IMR-90 (cell line): ENCODE measurements at regions not wholly inside any gene's neighbourhood (a gene's known extent, or its start where the extent isn't known, plus 50 kb on each side); places are given as distances from the start of the nearest gene placed in this dataset.

Source experiments
- ATAC-seq: fragments of 200-7000 bp; cut with Tn5 transposase; 2 replicates; pipeline ENCODE4 v1.9.1; 2020; ENCODE audit warnings: low read depth, mild to moderate bottlenecking, moderate library complexity
- BruUV-seq: library from RNA; stranded (reverse); fragments of 400-500 nt; replicated peaks from 2 replicates; lab custom pipeline; 2021; lab: Mats Ljungman, UMichigan
- CTCF ChIA-PET: fragments of 300-600 bp; formaldehyde crosslinking; extraction: SDS; loops from one replicate; lab custom pipeline; 2021; ENCODE audit warnings: antibody characterized with exemption; lab: Yijun Ruan, JAX
- POLR2A ChIA-PET: fragments of 300-600 bp; sonication (Branson Sonifier 250); formaldehyde crosslinking; loops from one replicate; lab custom pipeline; 2022; ENCODE audit warnings: antibody characterized with exemption; ENCODE audit not compliant: unreplicated experiment; lab: Charles Lee
- DNase-seq: peaks from one replicate; pipeline ENCODE4 v3.0.0; 2013
- H2AFZ ChIP-seq: replicated peaks from 2 replicates; pipeline ENCODE3; 2013; ENCODE audit warnings: low read length, mild to moderate bottlenecking; ENCODE audit not compliant: poor library complexity
- H2AK5ac ChIP-seq: 2 replicates; pipeline ENCODE4 v1.6.1; 2013; ENCODE audit warnings: low read depth, low read length, inconsistent platforms
- H2AK9ac ChIP-seq: replicated peaks from 2 replicates; pipeline ENCODE3; 2013; ENCODE audit warnings: mild to moderate bottlenecking, low read depth, low read length, moderate library complexity; ENCODE audit not compliant: poor library complexity
- H2BK120ac ChIP-seq: 2 replicates; pipeline ENCODE4 v1.6.1; 2013; ENCODE audit warnings: low read depth, low read length, inconsistent platforms
- H2BK15ac ChIP-seq: 3 replicates; pipeline ENCODE4 v1.6.1; 2013; ENCODE audit warnings: low read depth, low read length, inconsistent platforms
- H2BK20ac ChIP-seq: 2 replicates; pipeline ENCODE4 v1.6.1; 2013; ENCODE audit warnings: low read depth, mild to moderate bottlenecking, inconsistent platforms, low read length, moderate library complexity
- H2BK5ac ChIP-seq: 2 replicates; pipeline ENCODE4 v1.6.1; 2013; ENCODE audit warnings: mild to moderate bottlenecking, low read depth, low read length, inconsistent platforms; ENCODE audit not compliant: poor library complexity, severe bottlenecking
- H3K14ac ChIP-seq: replicated peaks from 2 replicates; pipeline ENCODE4 v1.6.1; 2013; ENCODE audit warnings: low read depth, low read length, inconsistent platforms
- H3K18ac ChIP-seq: 2 replicates; pipeline ENCODE4 v1.6.1; 2013; ENCODE audit warnings: low read depth, low read length, control low read depth
- H3K23ac ChIP-seq: 2 replicates; pipeline ENCODE4 v1.6.1; 2013; ENCODE audit warnings: low read depth, low read length, inconsistent platforms
- H3K27ac ChIP-seq: 2 replicates; pipeline ENCODE4 v1.5.1; 2013; ENCODE audit warnings: mild to moderate bottlenecking, control low read depth, low read length; ENCODE audit not compliant: insufficient read depth
- H3K27me3 ChIP-seq: 2 replicates; pipeline ENCODE4 v1.6.1; 2013; ENCODE audit warnings: low read length; ENCODE audit not compliant: control insufficient read depth, insufficient read depth
- H3K36me3 ChIP-seq: 2 replicates; pipeline ENCODE4 v1.6.1; 2013; ENCODE audit warnings: low read length, mixed read lengths; ENCODE audit not compliant: control insufficient read depth, insufficient read depth
- H3K4ac ChIP-seq: 2 replicates; pipeline ENCODE4 v1.6.1; 2013; ENCODE audit warnings: low read depth, low read length, inconsistent platforms
- H3K4me1 ChIP-seq: 2 replicates; pipeline ENCODE4 v1.6.1; 2013; ENCODE audit warnings: low read length, mixed read lengths; ENCODE audit not compliant: control insufficient read depth, insufficient read depth
- H3K4me2 ChIP-seq: 2 replicates; pipeline ENCODE4 v1.6.1; 2013; ENCODE audit warnings: low read depth, mild to moderate bottlenecking, control low read depth, low read length, moderate library complexity
- H3K4me3 ChIP-seq: 2 replicates; pipeline ENCODE4 v1.5.1; 2013; ENCODE audit warnings: low read depth, mild to moderate bottlenecking, control low read depth, low read length, moderate library complexity; ENCODE audit not compliant: insufficient read depth
- H3K56ac ChIP-seq: 2 replicates; pipeline ENCODE4 v1.6.1; 2013; ENCODE audit warnings: low read length, inconsistent platforms; ENCODE audit not compliant: insufficient read depth; ENCODE audit errors: extremely low read depth
- H3K79me1 ChIP-seq, 2 experiments: 2 replicates each; pipeline ENCODE4 v1.6.1; 2013; ENCODE audit warnings: low read length in 2 of 2, inconsistent platforms in 1 of 2, low read depth in 1 of 2
- H3K9ac ChIP-seq: 2 replicates; pipeline ENCODE4 v1.6.1; 2013; ENCODE audit warnings: low read depth, low read length, control low read depth
- H3K9me1 ChIP-seq: 2 replicates; pipeline ENCODE4 v1.6.1; 2013; ENCODE audit warnings: low read length, inconsistent platforms; ENCODE audit not compliant: insufficient read depth
- H3K9me3 ChIP-seq: 2 replicates; pipeline ENCODE4 v1.6.1; 2013; ENCODE audit warnings: low read length; ENCODE audit not compliant: control insufficient read depth, insufficient read depth
- H4K20me1 ChIP-seq: 2 replicates; pipeline ENCODE4 v1.6.1; 2013; ENCODE audit warnings: low read length, inconsistent platforms; ENCODE audit not compliant: insufficient read depth
- H4K5ac ChIP-seq: 2 replicates; pipeline ENCODE4 v1.6.1; 2013; ENCODE audit warnings: mild to moderate bottlenecking, low read depth, low read length, control low read depth
- H4K8ac ChIP-seq, 2 experiments: 2 replicates each; pipeline ENCODE4 v1.6.1; 2013; ENCODE audit warnings: low read depth in 2 of 2, low read length in 2 of 2, control low read depth in 1 of 2, inconsistent platforms in 1 of 2
- H4K91ac ChIP-seq: 2 replicates; pipeline ENCODE4 v1.6.1; 2013; ENCODE audit warnings: low read depth, low read length, inconsistent platforms; ENCODE audit not compliant: insufficient read depth
- BHLHE40 ChIP-seq: fragments of 150-350 bp; IDR thresholded peaks from 2 replicates; pipeline ENCODE4 v1.6.1; 2016; ENCODE audit warnings: mild to moderate bottlenecking, low read depth, low read length
- CEBPB ChIP-seq: IDR thresholded peaks from 2 replicates; pipeline ENCODE4 v1.6.1; 2012; ENCODE audit warnings: low read depth, low read length, improper control_type of control experiment
- CHD1 ChIP-seq: IDR thresholded peaks from 2 replicates; pipeline ENCODE4 v1.6.1; 2012; ENCODE audit warnings: low read depth, low read length, improper control_type of control experiment
- FOS ChIP-seq: fragments of 150-350 bp; IDR thresholded peaks from 2 replicates; pipeline ENCODE4 v1.6.1; 2016; ENCODE audit warnings: low read depth, low read length
- MAFK ChIP-seq: IDR thresholded peaks from 2 replicates; pipeline ENCODE4 v1.6.1; 2012; ENCODE audit warnings: low read depth, low read length, improper control_type of control experiment
- MAZ ChIP-seq: IDR thresholded peaks from 2 replicates; pipeline ENCODE4 v1.6.1; 2012; ENCODE audit warnings: low read depth, mild to moderate bottlenecking, low read length, improper control_type of control experiment, moderate library complexity, borderline replicate concordance
- MXI1 ChIP-seq: IDR thresholded peaks from 2 replicates; pipeline ENCODE4 v1.6.1; 2012; ENCODE audit warnings: low read depth, mild to moderate bottlenecking, low read length, moderate library complexity, borderline replicate concordance
- NFE2L2 ChIP-seq: fragments of 150-350 bp; IDR thresholded peaks from 2 replicates; pipeline ENCODE4 v1.6.1; 2016; ENCODE audit warnings: low read depth, mild to moderate bottlenecking, low read length
- POLR2A ChIP-seq: IDR thresholded peaks from 2 replicates; pipeline ENCODE4 v1.6.1; 2012; ENCODE audit warnings: mild to moderate bottlenecking, low read depth, low read length
- RAD21 ChIP-seq: IDR thresholded peaks from 2 replicates; pipeline ENCODE4 v1.6.1; 2012; ENCODE audit warnings: low read length, improper control_type of control experiment
- RCOR1 ChIP-seq: IDR thresholded peaks from 2 replicates; pipeline ENCODE4 v1.6.1; 2012; ENCODE audit warnings: mild to moderate bottlenecking, low read length, improper control_type of control experiment; ENCODE audit not compliant: insufficient replicate concordance
- RFX5 ChIP-seq: IDR thresholded peaks from 2 replicates; pipeline ENCODE4 v1.8.0; 2012; ENCODE audit warnings: low read depth, mild to moderate bottlenecking, low read length, moderate library complexity
- SMC3 ChIP-seq: fragments of 150-350 bp; IDR thresholded peaks from 2 replicates; pipeline ENCODE4 v1.6.1; 2016; ENCODE audit warnings: low read depth, mild to moderate bottlenecking, antibody characterized with exemption, low read length, moderate library complexity
- WGBS, 2 experiments: methylation state at CpG; one replicate each; pipeline versions ENCODE4 v1.1.5 to v1.1.7; 2013; ENCODE audit warnings: missing lambda C conversion rate in 2 of 2; ENCODE audit not compliant: insufficient read length in 1 of 2; ENCODE audit errors: extremely low coverage in 2 of 2; 5-methylcytosine and 5-hydroxymethylcytosine counted together
- dilution Hi-C: fragments of 300-500 bp; cut with HindIII; formaldehyde crosslinking; loops from one replicate; pipeline ENCODE4 v1.14.3; 2018; ENCODE audit warnings: low sequenced_read_pairs; ENCODE audit not compliant: unreplicated experiment
- in situ Hi-C: fragments of 300-500 bp; cut with MboI; formaldehyde crosslinking; loops from 3 replicates; pipeline ENCODE4 v1.14.3; 2019; ENCODE audit warnings: low sequenced_read_pairs, inconsistent platforms, mixed read lengths
- intact Hi-C: fragments of 100-400 bp; cut with micrococcal nuclease; formaldehyde crosslinking; loops from 2 replicates; pipeline ENCODE4 v1.10.0; 2022
- TF ChIP-seq, protein P1 (sequence below): conservative IDR thresholded peaks from 2 replicates; pipeline ENCODE4 v1.5.1; 2012; ENCODE audit warnings: mild to moderate bottlenecking, low read depth, low read length, improper control_type of control experiment
- TF ChIP-seq, protein P2 (sequence below): fragments of 150-350 bp; IDR thresholded peaks from 2 replicates; pipeline ENCODE4 v1.6.1; 2016; ENCODE audit warnings: low read depth, mild to moderate bottlenecking, low read length, moderate library complexity, borderline replicate concordance
- TF ChIP-seq, protein P3 (sequence below): fragments of 150-350 bp; IDR thresholded peaks from 2 replicates; pipeline ENCODE4 v1.6.1; 2017; ENCODE audit warnings: mild to moderate bottlenecking, antibody characterized with exemption, low read length, low read depth

DNA sequence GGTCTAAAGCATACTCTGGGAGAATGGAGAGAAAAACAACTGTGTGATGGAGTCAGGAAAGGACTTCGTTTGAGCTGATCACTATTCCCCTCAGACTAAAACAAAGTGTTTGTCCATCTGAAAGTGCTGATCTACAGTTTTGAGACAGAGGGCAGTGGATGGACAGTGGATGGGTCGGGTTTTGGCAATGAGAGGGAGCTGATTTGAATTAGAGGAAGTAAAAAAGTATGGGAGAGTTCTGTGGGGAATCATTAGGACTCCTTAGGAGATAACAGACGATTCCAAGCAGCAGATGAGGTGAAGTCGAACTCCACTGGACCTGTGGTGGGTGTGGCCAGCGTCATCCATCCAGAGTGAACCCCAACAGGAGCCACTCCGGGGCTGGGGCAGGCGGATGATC, 62.3 kb downstream of the PTGS2 start:
- no peak overlapping the region for H3K4me3 ChIP-seq
- no peak overlapping the region for H4K91ac ChIP-seq
- TF ChIP-seq, protein P1, sequence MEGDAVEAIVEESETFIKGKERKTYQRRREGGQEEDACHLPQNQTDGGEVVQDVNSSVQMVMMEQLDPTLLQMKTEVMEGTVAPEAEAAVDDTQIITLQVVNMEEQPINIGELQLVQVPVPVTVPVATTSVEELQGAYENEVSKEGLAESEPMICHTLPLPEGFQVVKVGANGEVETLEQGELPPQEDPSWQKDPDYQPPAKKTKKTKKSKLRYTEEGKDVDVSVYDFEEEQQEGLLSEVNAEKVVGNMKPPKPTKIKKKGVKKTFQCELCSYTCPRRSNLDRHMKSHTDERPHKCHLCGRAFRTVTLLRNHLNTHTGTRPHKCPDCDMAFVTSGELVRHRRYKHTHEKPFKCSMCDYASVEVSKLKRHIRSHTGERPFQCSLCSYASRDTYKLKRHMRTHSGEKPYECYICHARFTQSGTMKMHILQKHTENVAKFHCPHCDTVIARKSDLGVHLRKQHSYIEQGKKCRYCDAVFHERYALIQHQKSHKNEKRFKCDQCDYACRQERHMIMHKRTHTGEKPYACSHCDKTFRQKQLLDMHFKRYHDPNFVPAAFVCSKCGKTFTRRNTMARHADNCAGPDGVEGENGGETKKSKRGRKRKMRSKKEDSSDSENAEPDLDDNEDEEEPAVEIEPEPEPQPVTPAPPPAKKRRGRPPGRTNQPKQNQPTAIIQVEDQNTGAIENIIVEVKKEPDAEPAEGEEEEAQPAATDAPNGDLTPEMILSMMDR, result no peak
- TF ChIP-seq MAFK (no peak), CEBPB (no peak), MAZ (no peak), POLR2A (no peak), RFX5 (no peak), MXI1 (no peak), NFE2L2 (no peak), CHD1 (no peak), FOS (no peak), BHLHE40 (no peak), RAD21 (no peak), RCOR1 (no peak), SMC3 (no peak)
- TF ChIP-seq, protein P2, sequence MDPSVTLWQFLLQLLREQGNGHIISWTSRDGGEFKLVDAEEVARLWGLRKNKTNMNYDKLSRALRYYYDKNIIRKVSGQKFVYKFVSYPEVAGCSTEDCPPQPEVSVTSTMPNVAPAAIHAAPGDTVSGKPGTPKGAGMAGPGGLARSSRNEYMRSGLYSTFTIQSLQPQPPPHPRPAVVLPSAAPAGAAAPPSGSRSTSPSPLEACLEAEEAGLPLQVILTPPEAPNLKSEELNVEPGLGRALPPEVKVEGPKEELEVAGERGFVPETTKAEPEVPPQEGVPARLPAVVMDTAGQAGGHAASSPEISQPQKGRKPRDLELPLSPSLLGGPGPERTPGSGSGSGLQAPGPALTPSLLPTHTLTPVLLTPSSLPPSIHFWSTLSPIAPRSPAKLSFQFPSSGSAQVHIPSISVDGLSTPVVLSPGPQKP, result no peak
- TF ChIP-seq, protein P3, sequence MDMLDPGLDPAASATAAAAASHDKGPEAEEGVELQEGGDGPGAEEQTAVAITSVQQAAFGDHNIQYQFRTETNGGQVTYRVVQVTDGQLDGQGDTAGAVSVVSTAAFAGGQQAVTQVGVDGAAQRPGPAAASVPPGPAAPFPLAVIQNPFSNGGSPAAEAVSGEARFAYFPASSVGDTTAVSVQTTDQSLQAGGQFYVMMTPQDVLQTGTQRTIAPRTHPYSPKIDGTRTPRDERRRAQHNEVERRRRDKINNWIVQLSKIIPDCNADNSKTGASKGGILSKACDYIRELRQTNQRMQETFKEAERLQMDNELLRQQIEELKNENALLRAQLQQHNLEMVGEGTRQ, result no peak
- WGBS, 2 experiments, result 70% methylated on average over 1 of the region's 7 CpGs; no CpG with 5 or more reads in 1 of the 2 experiments
- no peak overlapping the region for H3K56ac ChIP-seq
- ChIA-PET CTCF (no interaction called here), POLR2A (no interaction called here)
- no peak for DNase-seq
- H2BK15ac ChIP-seq, result no peak overlapping the region
- H3K79me1 ChIP-seq, result no peaks in the 10 kb centered on the region
- H2AK9ac ChIP-seq, result no peak overlapping the region
- no peak overlapping the region for H2AK5ac ChIP-seq
- no peak overlapping the region for H4K5ac ChIP-seq
- H3K36me3 ChIP-seq, result no peaks in the 10 kb centered on the region
- no peak overlapping the region for H2BK20ac ChIP-seq
- H2BK120ac ChIP-seq, result no peak overlapping the region
- H3K4me2 ChIP-seq, result no peak overlapping the region
- intact Hi-C loops (no loop called here), dilution Hi-C loops (loop anchor here (25.0 kb wide), 1 partner anchor 369 kb away; no protein-coding TSS in a partner anchor), in situ Hi-C loops (no loop called here)
- no peak overlapping the region for H3K14ac ChIP-seq
- H3K9ac ChIP-seq, result no peak overlapping the region
- no peak overlapping the region for H3K27ac ChIP-seq
- no peak overlapping the region for H2BK5ac ChIP-seq
- no TSS peak for BruUV-seq
- no peaks in the 10 kb centered on the region for H3K4me1 ChIP-seq
- 0 out of 2 replicates have a peak, but pooled peaks cover 2% of the 10 kb centered on the region for H3K9me1 ChIP-seq
- H3K23ac ChIP-seq, result no peak overlapping the region
- H4K8ac ChIP-seq, result no peak overlapping the region
- ATAC-seq, result no peak
- no peaks in the 10 kb centered on the region for H3K27me3 ChIP-seq
- H2AFZ ChIP-seq, result peak overlapping the region; percentile 70
- H3K9me3 ChIP-seq, result no peaks in the 10 kb centered on the region
- H3K18ac ChIP-seq, result no peak overlapping the region
- H4K20me1 ChIP-seq, result no peaks in the 10 kb centered on the region
- no peak overlapping the region for H3K4ac ChIP-seq
